Kidney (tissue), 13 donors: ENCODE measurements at regions not wholly inside any gene's neighbourhood (a gene's known extent, or its start where the extent isn't known, plus 50 kb on each side); places are given as distances from the start of the nearest gene placed in this dataset.

Experiments used
- DNase-seq, 5 donors: peaks; one replicate each; pipeline ENCODE4 v3.0.0-alpha.2; 2013 to 2020
- FAIRE-seq: peaks from 2 replicates; lab custom pipeline; 2012; peaks lifted over from hg19 to GRCh38; lab: Jason Lieb, UNC
- H3K27ac ChIP-seq, 2 donors: one replicate each; pipeline ENCODE4 v1.7.0; 2013; ENCODE audit warnings: low read depth in 2 of 2, low read length in 2 of 2, inconsistent platforms in 1 of 2
- H3K27me3 ChIP-seq: one replicate; pipeline ENCODE4 v1.7.1; 2013; ENCODE audit warnings: low read length, inconsistent platforms; ENCODE audit not compliant: control insufficient read depth, insufficient read depth
- H3K36me3 ChIP-seq, 3 donors: one replicate each; pipeline versions ENCODE4 v1.7.0 to v1.7.1; 2013; ENCODE audit warnings: low read length in 3 of 3, control low read depth in 1 of 3, inconsistent platforms in 1 of 3; ENCODE audit not compliant: insufficient read depth in 3 of 3, control insufficient read depth in 2 of 3
- H3K4me1 ChIP-seq, 3 donors: one replicate each; pipeline versions ENCODE4 v1.7.0 to v1.7.1; 2013; ENCODE audit warnings: low read length in 3 of 3, inconsistent platforms in 1 of 3, low read depth in 1 of 3; ENCODE audit not compliant: control insufficient read depth in 2 of 3, insufficient read depth in 2 of 3
- H3K4me3 ChIP-seq, 3 donors: one replicate each; pipeline versions ENCODE4 v1.7.0 to v1.8.1; 2013; ENCODE audit warnings: low read length in 3 of 3, control low read depth in 1 of 3, inconsistent platforms in 1 of 3
- H3K9ac ChIP-seq, 3 donors: one replicate each; pipeline versions ENCODE4 v1.7.0 to v1.7.1; 2013; ENCODE audit warnings: low read length in 3 of 3, control low read depth in 1 of 3, inconsistent platforms in 1 of 3
- H3K9me3 ChIP-seq, 3 donors: one replicate each; pipeline versions ENCODE4 v1.7.0 to v1.7.1; 2013; ENCODE audit warnings: low read length in 3 of 3, control low read depth in 1 of 3, inconsistent platforms in 1 of 3; ENCODE audit not compliant: control insufficient read depth in 2 of 3, insufficient read depth in 1 of 3
- CTCF ChIP-seq: IDR thresholded peaks from 3 replicates; pipeline ENCODE4 v1.5.1; 2012; ENCODE audit warnings: mild to moderate bottlenecking, moderate library complexity, borderline replicate concordance; ENCODE audit not compliant: insufficient read depth; ENCODE audit errors: extremely low read depth
- intact Hi-C: fragments of 100-400 bp; cut with DNase I; formaldehyde crosslinking; loops from one replicate; pipeline ENCODE4 v1.11.1; 2022
- donor health status: control.
- donor health status: control.
- donor health status: control.
- donor health status: control.
- donor health status: control.
- donor health status: DM: yes; HTN: yes; CAD: no.
- donor health status: Normal renal cell carcinoma (clear cell type).

DNA sequence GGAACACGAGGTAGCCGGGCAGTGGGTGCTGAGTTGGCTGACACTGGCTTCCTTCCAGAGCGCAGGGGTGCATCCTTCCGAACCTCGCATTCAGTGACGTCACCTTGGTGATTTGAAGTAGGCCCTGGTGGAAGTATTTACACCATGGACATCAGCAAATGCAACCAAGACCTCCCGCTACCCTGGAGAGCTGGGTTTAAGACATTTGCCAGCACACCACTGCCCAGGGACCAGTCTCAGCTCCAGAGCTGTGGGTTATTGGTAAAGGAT, 106.4 kb upstream of the GPR26 start:
- H3K4me1 ChIP-seq: no peaks in the 10 kb centered on the region
- DNase-seq (no peak), FAIRE-seq (no peak)
- no peaks in the 10 kb centered on the region for H3K36me3 ChIP-seq
- no peak overlapping the region for H3K4me3 ChIP-seq
- H3K27ac ChIP-seq: no peak overlapping the region
- H3K9ac ChIP-seq: no peak overlapping the region
- no peaks in the 10 kb centered on the region for H3K27me3 ChIP-seq
- TF ChIP-seq CTCF: no peak
- H3K9me3 ChIP-seq: no peaks in the 10 kb centered on the region
- intact Hi-C loops: loop anchor here (5.0 kb wide), 1 partner anchor 427 kb away; no protein-coding TSS in a partner anchor

DNA sequence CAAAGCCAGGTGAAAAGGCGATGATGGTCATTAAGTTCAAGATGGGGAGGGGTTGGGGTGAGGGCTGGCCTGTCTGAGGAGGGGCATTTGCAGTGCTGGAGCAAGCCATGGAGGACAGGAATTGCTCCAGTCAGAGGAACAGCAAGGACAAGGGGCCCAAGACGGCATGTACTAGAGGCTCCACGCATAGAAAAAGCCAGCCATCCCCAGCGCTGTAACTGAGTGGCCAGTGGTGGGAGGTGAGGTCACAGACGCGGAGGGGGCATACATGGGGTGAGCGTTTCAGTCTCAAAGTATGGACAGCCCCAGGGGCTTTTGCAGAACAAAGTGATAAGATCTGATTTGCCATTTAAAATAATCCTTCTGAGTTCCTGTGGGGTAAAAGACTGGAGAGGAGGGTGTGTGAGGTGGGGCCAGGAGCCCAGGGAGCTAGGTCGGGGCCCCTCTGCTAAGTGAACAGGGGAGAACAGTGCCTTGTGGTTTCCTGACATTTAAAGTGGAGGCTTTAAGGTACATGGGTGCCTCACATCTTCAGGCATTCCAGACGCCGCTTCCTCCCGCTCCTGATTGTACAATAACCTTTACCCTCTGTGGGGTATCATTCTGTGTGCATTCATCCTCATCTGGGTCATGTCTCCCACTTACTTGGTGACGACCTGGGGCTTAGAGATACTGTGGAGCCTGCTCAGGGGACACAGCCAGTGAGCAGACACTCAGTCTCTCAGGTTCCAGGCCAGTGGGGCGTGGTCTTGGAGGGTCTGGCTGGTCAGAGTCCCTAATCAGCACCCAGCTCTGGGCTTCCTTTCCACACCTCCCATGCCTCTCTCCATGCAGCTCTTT, 105.6 kb upstream of the GPR26 start:
- FAIRE-seq (no peak), DNase-seq (peak in 1 of 5 donors; percentile 29)
- no peaks in the 10 kb centered on the region for H3K36me3 ChIP-seq
- no peak overlapping the region for H3K4me3 ChIP-seq
- H3K9ac ChIP-seq: no peak overlapping the region
- no peaks in the 10 kb centered on the region for H3K4me1 ChIP-seq
- H3K9me3 ChIP-seq: no peaks in the 10 kb centered on the region
- H3K27me3 ChIP-seq: no peaks in the 10 kb centered on the region
- no peak for TF ChIP-seq CTCF
- no peak overlapping the region for H3K27ac ChIP-seq
- intact Hi-C loops: no loop called here

GRCh38 chr10:123561141-123561440, 105.1 kb upstream of the GPR26 start:
- intact Hi-C loops: no loop called here
- no peak for FAIRE-seq
- peak in 1 of 5 donors; percentile 24 for DNase-seq

More at GRCh38 chr10:123561141-123561440, 105.1 kb upstream of the GPR26 start:
- Histone ChIP-seq H3K4me3 (no peak overlapping the region), H3K9ac (no peak overlapping the region), H3K27me3 (no peaks in the 10 kb centered on the region), H3K36me3 (no peaks in the 10 kb centered on the region), H3K9me3 (no peaks in the 10 kb centered on the region), H3K27ac (no peak overlapping the region), H3K4me1 (no peaks in the 10 kb centered on the region)
- TF ChIP-seq CTCF: no peak
